Putamen (tissue), 1 donor: ENCODE measurements at regions not wholly inside any gene's neighbourhood (a gene's known extent, or its start where the extent isn't known, plus 50 kb on each side); places are given as distances from the start of the nearest gene placed in this dataset.
"Not testable (repeated sequence)": the region's sequence is repeated elsewhere in the genome, so short reads cannot be mapped to it uniquely, and the experiment has no call there.

Source experiments
- DNase-seq: peaks from one replicate; pipeline ENCODE4 v3.0.0-alpha.2; 2016; ENCODE audit warnings: low spot score

DNA sequence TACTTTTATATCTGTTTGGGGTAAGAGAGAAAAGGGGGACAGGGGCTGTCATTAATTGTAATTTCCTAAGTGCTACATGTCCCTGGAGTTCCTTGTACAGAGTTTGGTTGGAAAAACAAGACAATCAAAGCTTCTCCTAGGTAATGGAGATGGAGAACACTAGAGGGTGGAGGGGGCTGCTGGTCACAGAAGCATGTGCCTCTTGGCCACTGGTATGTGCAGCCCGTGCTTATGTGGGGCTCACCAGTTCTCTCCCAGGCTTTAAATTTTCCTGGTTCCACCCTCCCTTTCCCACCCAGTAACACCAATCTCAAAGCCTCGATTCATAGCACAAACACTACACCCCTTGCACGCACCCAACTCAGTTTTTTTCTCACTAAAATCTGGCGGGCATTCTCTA is 165.6 kb downstream of the SAMD5 start:
- no peak for DNase-seq

GRCh38 chr6:147674794-147675193 is 166.3 kb downstream of the SAMD5 start:
- DNase-seq, result no peak

- no peak for DNase-seq
Measured at GRCh38 chr6:147675281-147675680, 166.8 kb downstream of the SAMD5 start.

GRCh38 chr6:147676495-147677199 is 168.2 kb downstream of the SAMD5 start:
- no peak for DNase-seq

DNA sequence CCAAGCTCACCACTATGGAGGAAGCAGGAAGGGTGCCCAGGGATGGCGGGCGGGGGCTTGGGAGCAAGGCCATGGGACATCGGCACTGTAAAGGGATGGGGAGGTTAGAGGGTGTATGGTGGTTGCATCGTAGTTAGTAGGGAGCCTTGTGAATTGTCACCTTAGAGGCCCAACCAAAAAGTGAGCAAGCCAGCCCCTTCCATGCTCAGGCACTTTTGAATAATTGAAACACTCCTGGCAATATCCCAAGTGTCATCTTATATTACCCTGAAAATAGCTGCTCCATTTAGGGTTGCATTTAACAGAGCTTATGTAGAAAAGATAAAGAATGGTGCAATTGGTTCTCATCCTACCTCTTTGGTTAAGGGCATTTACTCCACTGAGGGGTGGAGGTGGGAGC is 169.2 kb downstream of the SAMD5 start:
- no peak for DNase-seq

- DNase-seq, result no peak
Measured at GRCh38 chr6:147678253-147678652, 169.8 kb downstream of the SAMD5 start.

GRCh38 chr6:147684906-147685305 is 176.4 kb downstream of the SAMD5 start:
- DNase-seq, result no peak

DNA sequence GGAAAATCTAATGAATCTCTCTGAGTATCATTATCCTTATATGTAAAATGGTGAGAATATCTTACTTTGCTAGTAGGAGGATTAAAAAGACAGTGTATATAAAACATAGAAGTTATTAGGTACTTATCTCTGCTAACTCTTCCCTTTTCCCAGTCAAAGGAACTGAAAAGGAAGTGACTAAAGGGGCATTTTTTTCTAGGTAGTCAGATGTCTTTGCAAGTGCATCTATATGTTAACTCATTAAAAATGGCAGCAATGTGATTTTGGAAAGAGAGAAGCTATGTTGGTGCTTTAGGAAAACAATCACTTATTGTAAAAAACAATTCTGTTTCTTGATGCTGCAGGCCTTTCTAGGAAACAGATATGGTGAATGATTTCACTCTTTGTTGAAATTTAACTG is 180.9 kb downstream of the SAMD5 start:
- DNase-seq, result no peak

- no peak for DNase-seq
Measured at GRCh38 chr6:147691446-147691845, 183.0 kb downstream of the SAMD5 start.

DNA sequence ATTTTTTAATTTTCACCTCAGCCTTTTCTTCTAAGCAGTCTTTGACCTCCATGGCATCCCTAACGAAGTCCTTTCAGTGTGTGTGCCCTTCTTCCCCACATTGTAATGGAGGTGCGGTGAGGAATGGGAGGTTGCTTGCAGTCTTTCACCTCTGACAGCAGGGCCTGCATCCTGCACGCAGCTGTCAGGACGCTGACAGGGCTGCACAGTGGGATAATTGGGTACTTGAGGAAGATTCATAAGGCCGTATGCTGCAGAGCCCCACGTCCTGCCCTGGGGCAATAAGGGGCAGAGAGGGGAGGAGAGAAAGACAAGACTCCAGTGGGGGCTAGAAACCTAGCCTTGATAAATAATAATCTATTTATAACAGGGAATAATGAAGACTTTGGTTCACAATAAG is 184.7 kb downstream of the SAMD5 start:
- no peak for DNase-seq

GRCh38 chr6:147694556-147694955 is 186.1 kb downstream of the SAMD5 start:
- not testable (repeated sequence) for DNase-seq

DNA sequence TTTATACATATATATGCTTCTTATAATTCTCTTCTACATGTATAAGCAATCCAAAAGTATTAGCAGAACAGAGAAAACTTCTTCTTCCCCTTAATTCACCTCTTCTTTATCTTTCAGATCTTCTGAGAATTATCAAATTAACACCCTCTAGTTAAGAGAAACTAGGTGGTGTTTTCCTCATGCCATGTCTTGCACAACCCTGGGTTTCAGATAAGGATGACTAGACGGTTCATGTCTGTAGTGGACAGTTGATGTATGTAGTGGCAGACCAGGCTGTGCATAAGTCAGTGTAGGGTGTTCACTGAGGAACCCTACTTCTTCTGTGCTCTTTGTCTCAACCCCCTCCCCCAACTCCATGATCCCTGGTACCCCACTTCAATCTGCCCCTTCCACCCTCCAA is 187.3 kb downstream of the SAMD5 start:
- DNase-seq, result no peak

DNA sequence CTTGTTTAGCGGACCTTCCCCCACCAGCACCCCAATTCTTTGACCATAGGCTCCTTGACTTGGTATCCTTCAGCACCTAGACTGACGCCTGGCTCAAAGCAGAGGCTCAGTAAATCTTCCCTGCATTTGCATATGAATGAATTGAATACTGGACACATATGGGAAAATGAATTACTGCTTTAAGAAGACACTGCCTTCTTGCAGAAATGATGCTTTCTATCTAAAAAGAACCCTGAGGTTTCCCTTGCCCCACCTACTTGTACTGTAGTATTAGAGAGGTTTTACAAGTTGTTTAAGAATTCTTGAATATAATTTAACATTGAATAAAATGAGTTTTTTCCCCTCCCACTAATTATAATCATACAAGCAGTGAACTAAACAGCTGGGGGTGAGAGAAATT is 190.7 kb downstream of the SAMD5 start:
- no peak for DNase-seq

GRCh38 chr6:147699637-147700036 is 191.1 kb downstream of the SAMD5 start:
- no peak for DNase-seq

- DNase-seq, result no peak
Measured at GRCh38 chr6:147700436-147701209, 192.1 kb downstream of the SAMD5 start.

GRCh38 chr6:147704691-147705090 is 196.2 kb downstream of the SAMD5 start:
- DNase-seq, result no peak

- DNase-seq, result no peak
Measured at GRCh38 chr6:147707524-147707923, 199.0 kb downstream of the SAMD5 start.

DNA sequence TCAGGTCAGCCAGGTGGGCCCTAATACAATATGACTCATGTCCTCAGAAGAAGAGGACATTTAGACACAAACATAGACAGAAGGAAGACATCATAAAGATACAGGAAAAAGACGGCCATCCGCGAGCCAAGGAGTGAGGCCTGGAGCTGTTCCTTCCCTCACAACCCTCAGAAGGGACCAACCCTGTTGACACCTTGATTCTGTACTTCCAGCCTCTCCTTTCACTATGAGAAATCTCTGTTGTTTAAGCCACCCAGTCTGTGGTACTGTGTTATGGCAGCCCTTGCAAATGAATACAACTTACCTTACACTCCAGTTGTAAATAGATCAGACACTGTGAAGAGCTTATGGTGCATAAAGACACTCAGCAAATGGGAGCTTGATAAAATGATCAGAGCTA is 199.7 kb downstream of the SAMD5 start:
- DNase-seq, result no peak

DNA sequence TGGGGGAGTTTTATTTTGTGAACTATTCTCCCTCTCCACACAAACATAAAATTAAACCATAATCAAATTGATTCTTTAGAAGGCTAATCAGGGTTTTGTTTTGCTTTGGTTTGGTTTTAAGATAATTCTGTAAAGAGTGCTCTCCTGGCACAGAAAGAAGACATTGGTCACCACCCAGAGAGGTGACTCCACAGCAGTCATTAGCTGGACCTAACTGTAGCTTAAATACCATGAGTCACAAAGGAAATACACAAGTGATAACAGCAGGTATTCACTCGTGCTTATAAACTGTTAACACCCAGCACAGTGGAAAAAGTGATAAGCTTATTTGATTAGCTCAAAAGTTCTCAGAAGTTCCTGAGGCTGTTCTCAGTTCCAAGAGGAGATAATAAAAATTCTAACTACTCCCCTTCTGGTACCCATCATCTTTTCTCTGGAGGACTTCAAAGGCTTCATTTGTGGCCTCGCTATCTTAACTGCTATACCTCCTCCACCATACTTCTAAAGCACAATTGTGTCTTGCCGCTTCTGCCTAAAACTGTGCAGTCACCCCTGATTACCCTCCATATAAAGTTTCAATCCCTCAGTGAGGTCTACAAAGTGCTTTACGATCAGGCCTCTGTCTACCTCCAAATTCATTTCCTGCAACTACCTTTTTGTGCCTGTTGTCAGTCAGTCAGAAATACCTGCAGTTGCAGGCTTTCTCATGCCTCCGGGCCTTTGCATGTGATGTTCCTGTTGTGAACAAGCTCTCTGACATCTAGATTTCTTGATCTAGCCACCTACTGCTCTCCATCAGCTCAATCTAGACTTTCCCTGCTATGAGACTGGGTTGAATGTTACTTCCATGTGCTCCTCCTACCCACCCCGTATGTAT is 201.1 kb downstream of the SAMD5 start:
- no peak for DNase-seq

DNA sequence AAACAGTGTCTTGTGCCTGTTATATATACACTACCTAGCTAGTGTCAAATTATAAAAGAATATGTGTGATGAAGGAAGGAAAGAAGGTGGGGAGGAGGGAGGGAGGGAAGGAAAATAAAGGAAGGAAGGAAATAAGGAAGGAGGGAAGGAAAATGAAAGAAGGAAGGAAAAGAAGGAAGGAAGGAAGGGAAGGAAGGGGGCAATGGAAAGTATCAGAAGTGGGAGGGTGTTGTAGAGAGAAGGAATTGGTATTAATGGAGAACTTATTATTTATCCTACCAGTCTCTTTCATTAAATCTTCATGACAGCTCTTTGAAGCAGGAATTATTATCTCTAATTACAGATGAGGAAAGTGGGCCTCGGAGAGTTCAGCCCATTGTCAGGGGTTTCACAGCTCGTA is 202.4 kb downstream of the SAMD5 start:
- DNase-seq, result no peak

- no peak for DNase-seq
Measured at GRCh38 chr6:147711476-147711875, 203.0 kb downstream of the SAMD5 start.

DNA sequence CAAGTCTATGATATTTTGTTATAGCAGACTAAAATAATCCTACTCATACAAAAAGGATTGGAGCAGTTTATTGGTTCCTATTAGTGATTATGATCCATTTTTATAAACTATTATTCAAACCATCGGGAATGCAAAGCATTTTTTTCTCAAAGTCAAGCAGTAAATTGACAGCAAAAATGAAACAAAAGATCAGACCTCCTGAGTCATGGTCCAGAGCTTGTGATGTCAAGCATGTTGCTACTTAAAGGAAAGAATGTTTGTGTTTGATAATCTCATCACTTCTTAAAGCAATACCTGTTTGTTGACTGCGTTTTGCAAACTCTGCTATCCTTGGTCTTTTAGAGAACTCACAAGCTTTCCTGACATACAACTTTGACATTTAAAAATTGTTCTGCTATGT is 204.4 kb downstream of the SAMD5 start:
- no peak for DNase-seq

GRCh38 chr6:147715035-147715434 is 206.5 kb downstream of the SAMD5 start:
- DNase-seq, result peak; percentile 3
